Stimulated activated CD4-positive, alpha-beta T cell treated with anti-CD3 and anti-CD28 coated beads, Interleukin-4, amount 100 ng/mL, for 4 hours (primary cell): ENCODE measurements at regions not wholly inside any gene's neighbourhood (a gene's known extent, or its start where the extent isn't known, plus 50 kb on each side); places are given as distances from the start of the nearest gene placed in this dataset.
"Not testable (repeated sequence)": the region's sequence is repeated elsewhere in the genome, so short reads cannot be mapped to it uniquely, and the experiment has no call there.

Experiments used
- DNase-seq, 2 experiments: peaks; one replicate each; pipeline ENCODE4 v3.0.0-alpha.2; 2020

GRCh38 chr14:54266616-54267015 is 130.2 kb upstream of the CDKN3 start:
- DNase-seq, result not testable (repeated sequence)

- DNase-seq, result no peak
Observed at GRCh38 chr14:54267172-54267571, 129.6 kb upstream of the CDKN3 start.

- no peak for DNase-seq
Observed at GRCh38 chr14:54275997-54276725, 120.6 kb upstream of the CDKN3 start.

GRCh38 chr14:54278087-54278486 is 118.7 kb upstream of the CDKN3 start:
- DNase-seq, result no peak

GRCh38 chr14:54278665-54279295 is 118.0 kb upstream of the CDKN3 start:
- DNase-seq, result no peak

GRCh38 chr14:54282849-54283248 is 114.0 kb upstream of the CDKN3 start:
- no peak for DNase-seq

- DNase-seq, result no peak
Observed at GRCh38 chr14:54285030-54285429, 111.8 kb upstream of the CDKN3 start.

- DNase-seq, result no peak
Observed at GRCh38 chr14:54291491-54292191, 105.2 kb upstream of the CDKN3 start.

GRCh38 chr14:54294802-54295201 is 102.0 kb upstream of the CDKN3 start:
- no peak for DNase-seq

GRCh38 chr14:54299410-54300363 is 97.1 kb upstream of the CDKN3 start:
- DNase-seq, result no peak

GRCh38 chr14:54300881-54301280 is 95.9 kb upstream of the CDKN3 start:
- DNase-seq, result no peak

GRCh38 chr14:54301359-54301758 is 95.4 kb upstream of the CDKN3 start:
- DNase-seq, result no peak

GRCh38 chr14:54306806-54307205 is 90.0 kb upstream of the CDKN3 start:
- DNase-seq, result no peak

GRCh38 chr14:54309615-54310014 is 87.2 kb upstream of the CDKN3 start:
- DNase-seq, result no peak

GRCh38 chr14:54310151-54310850 is 86.5 kb upstream of the CDKN3 start:
- no peak for DNase-seq

GRCh38 chr14:54310851-54311228 is 86.0 kb upstream of the CDKN3 start:
- no peak for DNase-seq

GRCh38 chr14:54312166-54312801 is 84.5 kb upstream of the CDKN3 start:
- DNase-seq, result no peak

- DNase-seq, result no peak
Observed at GRCh38 chr14:54314365-54315104, 82.3 kb upstream of the CDKN3 start.

- DNase-seq, result no peak
Observed at GRCh38 chr14:54316652-54317051, 80.2 kb upstream of the CDKN3 start.

GRCh38 chr14:54317391-54317790 is 79.4 kb upstream of the CDKN3 start:
- no peak for DNase-seq

- no peak for DNase-seq
Observed at GRCh38 chr14:54322246-54322645, 74.6 kb upstream of the CDKN3 start.
